ENCODE measurements at regions not wholly inside any gene's neighbourhood (a gene's known extent, or its start where the extent isn't known, plus 50 kb on each side); places are given as distances from the start of the nearest gene placed in this dataset.
"Not testable (repeated sequence)": the region's sequence is repeated elsewhere in the genome, so short reads cannot be mapped to it uniquely, and the experiment has no call there.

- no peak for TF ChIP-seq EP300 (IDR thresholded peaks at IDR 0.05)
- no peak for TF ChIP-seq CTCF (IDR thresholded peaks at IDR 0.05)
- Histone ChIP-seq H3K4me3 (no peak overlapping the region), H3K27me3 (peaks cover 0 to 1% (median 0%) of the 10 kb centered on the region in 4 donors), H3K4me1 (no peaks in the 10 kb centered on the region), H3K27ac (no peak overlapping the region), H3K36me3 (no peaks in the 10 kb centered on the region), H3K9me3 (no peaks in the 10 kb centered on the region)
- ATAC-seq (ENCODE audit: low FRiP score in 2 of 2), result no peak
- WGBS, 2 donors, result 76 to 84% methylated on average over 12 to 13 of the region's 13 CpGs
- DNase-seq, result peak in 1 of 2 donors; percentile 32
Observed at GRCh38 chr10:130513686-130514476, 377.7 kb downstream of the GLRX3 start.

- Histone ChIP-seq H3K27me3 (no peaks in the 10 kb centered on the region), H3K4me1 (no peaks in the 10 kb centered on the region), H3K4me3 (no peak overlapping the region), H3K9me3 (no peaks in the 10 kb centered on the region), H3K36me3 (no peaks in the 10 kb centered on the region), H3K27ac (no peak overlapping the region)
- ATAC-seq (ENCODE audit: low FRiP score in 2 of 2) (no peak), DNase-seq (no peak)
- no peak for TF ChIP-seq POLR2A (IDR thresholded peaks at IDR 0.05)
- no peak for TF ChIP-seq CTCF (IDR thresholded peaks at IDR 0.05)
- TF ChIP-seq POLR2AphosphoS5 (IDR thresholded peaks at IDR 0.05), result no peak
- TF ChIP-seq EP300 (IDR thresholded peaks at IDR 0.05), result no peak
- 92 to 93% methylated on average over 6 of the region's 6 CpGs for WGBS, 2 donors
Observed at GRCh38 chr10:130515670-130516069, 379.5 kb downstream of the GLRX3 start.

GRCh38 chr10:130516141-130516735 lies 380.0 kb downstream of the GLRX3 start:
- ATAC-seq (ENCODE audit: low FRiP score in 2 of 2), result peak in 1 of 2 donors; percentile 30
- DNase-seq, result no peak
- no peak overlapping the region for H3K27ac ChIP-seq
- H3K9me3 ChIP-seq, result no peaks in the 10 kb centered on the region
- H3K36me3 ChIP-seq, result no peaks in the 10 kb centered on the region
- H3K27me3 ChIP-seq, result no peaks in the 10 kb centered on the region
- 70 to 80% methylated on average over 4 of the region's 4 CpGs for WGBS, 2 donors
- H3K4me1 ChIP-seq, result no peaks in the 10 kb centered on the region
- no peak overlapping the region for H3K4me3 ChIP-seq
- TF ChIP-seq POLR2A (IDR thresholded peaks at IDR 0.05) (no peak), EP300 (IDR thresholded peaks at IDR 0.05) (no peak), CTCF (IDR thresholded peaks at IDR 0.05) (no peak), POLR2AphosphoS5 (IDR thresholded peaks at IDR 0.05) (no peak)

GRCh38 chr10:130518921-130519320 lies 382.7 kb downstream of the GLRX3 start:
- H3K27ac ChIP-seq; DNase-seq; H3K9me3 ChIP-seq; H3K4me3 ChIP-seq; H3K36me3 ChIP-seq; H3K27me3 ChIP-seq; H3K4me1 ChIP-seq; ATAC-seq (ENCODE audit: low FRiP score in 2 of 2): not testable (repeated sequence)
- WGBS, 2 donors, result 92% methylated on average over 4 to 5 of the region's 13 CpGs

- 84 to 85% methylated on average over 9 of the region's 9 CpGs for WGBS, 2 donors
- DNase-seq (no peak), ATAC-seq (ENCODE audit: low FRiP score in 2 of 2) (no peak)
- no peak for TF ChIP-seq CTCF (IDR thresholded peaks at IDR 0.05)
- TF ChIP-seq EP300 (IDR thresholded peaks at IDR 0.05), result no peak
- no peak for TF ChIP-seq POLR2AphosphoS5 (IDR thresholded peaks at IDR 0.05)
- TF ChIP-seq POLR2A (IDR thresholded peaks at IDR 0.05), result no peak
- no peaks in the 10 kb centered on the region for H3K9me3 ChIP-seq
- no peaks in the 10 kb centered on the region for H3K27me3 ChIP-seq
- no peak overlapping the region for H3K4me3 ChIP-seq
- no peaks in the 10 kb centered on the region for H3K4me1 ChIP-seq
- H3K27ac ChIP-seq, result no peak overlapping the region
- no peaks in the 10 kb centered on the region for H3K36me3 ChIP-seq
Observed at GRCh38 chr10:130519791-130520190, 383.6 kb downstream of the GLRX3 start.
